ENCODE measurements at regions not wholly inside any gene's neighbourhood (a gene's known extent, or its start where the extent isn't known, plus 50 kb on each side); places are given as distances from the start of the nearest gene placed in this dataset.
"Not testable (repeated sequence)": the region's sequence is repeated elsewhere in the genome, so short reads cannot be mapped to it uniquely, and the experiment has no call there.

DNA sequence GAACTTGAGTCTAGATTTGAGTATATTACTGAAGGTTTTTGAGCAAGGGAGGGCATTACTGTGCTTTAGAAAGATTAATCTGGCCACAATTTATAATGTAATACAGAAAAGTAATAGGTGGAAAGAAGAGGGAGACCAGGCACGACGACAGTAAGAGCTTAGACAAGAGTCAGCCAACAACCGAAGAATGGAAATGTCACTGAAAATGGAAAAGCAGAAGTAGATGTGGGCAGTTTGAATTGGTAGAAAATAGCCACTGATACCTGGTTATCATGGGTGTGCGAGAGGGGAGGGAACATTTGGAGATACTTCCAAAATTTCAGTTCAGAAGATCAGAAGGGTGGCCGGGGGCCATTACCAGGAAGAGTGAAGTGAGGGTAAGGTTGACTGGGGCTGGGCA lies 339.1 kb downstream of the UTRN start:
- DNase-seq = no peak

DNA sequence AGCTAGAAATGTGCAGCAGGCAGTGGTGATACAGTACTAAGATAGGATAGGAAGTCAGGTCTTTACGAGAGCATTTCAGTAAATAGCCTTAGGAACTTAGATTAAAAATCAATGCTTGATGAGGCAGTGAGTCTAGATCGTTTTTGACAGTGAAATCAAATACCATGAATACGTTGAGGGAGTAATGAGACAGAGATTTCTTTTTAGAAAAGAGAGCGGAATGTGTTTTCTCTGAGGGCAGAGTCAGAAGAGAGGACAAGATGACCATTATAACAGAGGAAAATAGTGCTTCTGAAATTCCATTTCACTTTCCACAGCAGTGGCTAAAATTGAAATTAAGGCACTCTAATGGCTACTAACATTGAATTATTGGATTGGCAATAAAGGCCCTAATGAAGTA lies 339.6 kb downstream of the UTRN start:
- DNase-seq = no peak

DNA sequence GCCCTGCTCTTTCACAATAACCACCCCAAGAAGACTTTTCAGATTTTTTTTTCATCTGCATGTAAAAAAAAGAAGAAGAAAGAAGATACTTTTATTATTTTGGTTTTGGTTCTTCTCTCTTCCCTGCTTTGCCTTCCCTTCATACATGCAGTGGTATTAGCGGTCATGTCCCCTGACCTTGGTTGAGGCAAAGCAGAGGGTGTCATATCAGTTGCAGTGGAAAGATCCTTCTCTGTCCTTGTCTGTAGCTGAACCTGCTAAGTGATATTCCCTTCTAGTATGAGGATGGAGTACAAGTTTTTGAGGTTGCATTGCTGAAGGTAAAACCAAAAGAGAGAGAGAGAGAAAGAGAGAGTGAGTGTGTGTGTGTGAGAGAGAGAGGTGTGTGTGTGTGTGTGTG lies 345.7 kb downstream of the UTRN start:
- DNase-seq = no peak

DNA sequence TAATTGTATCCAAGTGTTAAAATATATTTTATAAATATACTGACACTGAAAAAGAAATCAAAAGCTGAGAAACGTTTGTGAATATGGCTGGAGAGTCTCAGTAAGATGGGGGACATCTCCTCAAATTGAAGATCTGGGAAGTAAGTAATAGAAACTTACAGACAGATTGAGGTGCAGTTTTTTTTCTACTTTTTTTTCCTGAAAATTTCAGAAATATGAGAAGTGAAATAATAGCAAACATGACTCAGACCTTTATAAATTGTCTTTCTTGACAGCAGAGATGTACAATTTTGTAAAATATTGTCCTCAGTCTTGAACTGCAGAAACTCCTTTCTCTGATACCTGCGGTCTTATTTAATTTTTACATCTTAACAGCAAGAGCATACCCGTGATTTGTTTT lies 347.1 kb downstream of the UTRN start:
- peak in 1 of 2 donors; percentile 23 for DNase-seq

DNA sequence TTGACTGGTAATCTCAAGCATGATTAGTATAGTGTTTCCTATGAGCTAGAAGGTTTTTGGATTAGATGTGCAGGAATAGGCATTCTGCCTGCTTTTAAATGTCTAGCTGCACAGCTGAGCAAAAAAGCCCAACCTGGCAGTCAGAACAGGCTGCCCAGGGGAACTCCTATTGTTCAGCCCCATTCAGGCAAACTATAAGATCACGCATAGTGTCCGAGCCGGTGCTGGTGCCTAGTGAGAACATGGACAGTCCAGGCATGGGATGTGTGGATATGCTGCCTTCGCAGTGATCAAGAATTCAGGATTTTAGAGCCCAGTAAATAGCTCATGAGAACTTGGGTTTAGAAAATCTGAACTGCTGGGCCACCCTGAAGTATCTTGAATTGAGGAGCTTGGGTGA lies 348.8 kb downstream of the UTRN start:
- DNase-seq = no peak

DNA sequence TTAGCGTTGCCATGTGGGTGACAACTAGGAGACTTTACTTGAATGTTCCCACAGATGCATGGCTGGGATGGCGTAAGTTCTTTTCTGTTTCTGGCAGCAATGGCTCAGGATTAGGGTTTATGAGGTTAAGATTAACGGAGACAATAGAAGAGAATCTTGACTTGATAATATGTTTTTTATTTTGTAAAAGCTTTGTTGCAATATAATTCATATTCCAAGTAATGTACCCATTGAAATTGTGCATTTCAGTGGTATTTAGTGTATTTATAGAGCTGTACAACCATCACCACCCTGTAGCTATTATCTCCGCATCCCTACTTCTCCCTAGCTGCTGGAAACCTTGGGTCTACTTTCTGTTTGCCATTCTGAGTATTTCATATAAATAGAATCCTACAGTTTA lies 349.2 kb downstream of the UTRN start:
- no peak for DNase-seq

DNA sequence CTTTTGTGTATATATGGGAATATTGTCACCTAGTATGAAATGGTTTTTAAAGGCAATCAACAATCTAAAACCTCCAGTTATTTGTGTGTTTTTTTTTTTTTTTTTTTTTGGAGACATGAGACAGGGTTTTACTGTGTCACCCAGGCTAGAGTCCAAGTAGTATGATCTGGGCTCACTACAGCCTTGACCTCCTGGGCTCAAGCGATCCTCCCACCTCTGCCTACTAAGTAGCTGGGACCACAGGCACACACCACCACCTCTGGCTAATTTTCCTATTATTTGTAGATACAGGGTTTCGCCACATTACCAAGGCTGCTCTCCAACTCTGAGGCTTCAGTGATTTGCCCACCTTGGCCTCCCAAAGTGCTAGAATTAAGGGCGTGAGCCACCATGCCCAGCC lies 349.9 kb downstream of the UTRN start:
- DNase-seq = no peak

DNA sequence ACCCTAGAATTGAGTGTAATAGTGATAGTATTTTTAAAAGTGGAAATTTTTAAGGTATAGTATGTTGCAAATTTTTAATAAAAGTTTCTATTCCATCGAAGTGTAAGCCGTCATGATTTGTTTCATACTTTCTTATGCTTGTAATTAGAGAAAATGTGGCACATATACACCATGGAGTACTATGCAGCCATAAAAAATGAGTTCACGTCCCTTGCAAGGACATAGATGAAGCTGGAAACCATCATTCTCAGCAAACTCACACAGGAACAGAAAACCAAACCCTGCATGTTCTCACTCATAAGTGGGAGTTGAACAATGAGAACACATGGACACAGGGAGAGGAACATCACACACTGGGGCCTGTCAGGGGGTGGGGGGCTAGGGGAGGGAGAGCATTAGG lies 350.9 kb downstream of the UTRN start:
- DNase-seq = not testable (repeated sequence)

DNA sequence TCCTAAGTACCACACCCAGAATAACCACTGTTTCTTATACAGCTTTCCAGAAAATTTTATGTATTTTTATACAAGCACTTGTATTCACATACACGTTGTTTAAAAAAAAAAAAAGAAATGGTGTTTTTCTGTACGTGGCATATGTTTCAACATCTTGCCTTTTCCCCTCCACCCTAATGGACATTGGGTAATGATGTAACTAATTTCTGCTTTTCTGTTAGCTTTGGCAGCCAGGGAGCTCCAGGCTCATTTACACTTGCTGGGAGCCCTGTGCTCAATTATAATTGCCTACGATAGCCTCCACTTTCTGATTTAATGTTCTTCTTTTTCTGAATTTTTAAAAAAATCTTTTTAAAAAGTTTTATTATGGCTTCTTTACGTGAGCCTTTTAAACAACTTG lies 352.4 kb downstream of the UTRN start:
- peak; percentile 81 to 82 for DNase-seq

DNA sequence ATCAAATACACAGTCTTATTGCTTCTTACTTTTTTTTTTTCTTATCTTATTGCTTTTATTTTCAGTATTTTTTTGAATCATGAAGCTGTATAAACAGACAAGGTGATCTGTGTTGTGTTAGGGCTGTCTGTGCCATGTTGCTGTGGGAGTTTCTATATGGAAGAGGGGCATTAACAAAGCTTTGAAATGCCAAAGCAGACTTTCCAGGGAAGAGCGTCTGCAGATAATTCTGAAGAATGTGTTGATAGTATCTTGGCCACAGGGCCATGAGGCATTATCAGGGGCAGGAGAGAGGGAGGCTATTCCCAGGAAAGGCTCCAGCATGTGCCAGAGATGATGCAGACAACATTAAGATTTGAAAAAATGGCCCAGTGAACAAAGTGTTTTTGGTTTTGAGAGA lies 354.5 kb downstream of the UTRN start:
- DNase-seq = no peak

DNA sequence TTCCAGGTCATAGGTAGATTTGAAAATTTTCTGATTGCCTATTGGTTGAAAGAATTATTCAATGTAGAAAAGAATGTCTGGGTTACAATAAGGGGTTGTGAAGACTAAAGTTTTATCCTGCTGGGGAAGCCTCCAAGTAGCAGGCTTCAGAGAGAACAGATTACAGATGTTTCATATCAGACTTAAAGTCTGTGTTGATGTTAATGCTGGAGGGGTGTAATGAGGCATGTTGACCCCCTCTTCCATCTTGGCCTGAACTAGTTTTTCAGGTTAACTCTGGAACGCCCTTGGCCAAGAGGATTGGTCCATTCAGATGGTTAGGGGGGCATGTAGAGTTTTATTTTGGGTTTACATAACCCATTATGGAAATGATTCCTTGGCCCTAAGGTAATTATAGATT lies 356.2 kb downstream of the UTRN start:
- DNase-seq = no peak

DNA sequence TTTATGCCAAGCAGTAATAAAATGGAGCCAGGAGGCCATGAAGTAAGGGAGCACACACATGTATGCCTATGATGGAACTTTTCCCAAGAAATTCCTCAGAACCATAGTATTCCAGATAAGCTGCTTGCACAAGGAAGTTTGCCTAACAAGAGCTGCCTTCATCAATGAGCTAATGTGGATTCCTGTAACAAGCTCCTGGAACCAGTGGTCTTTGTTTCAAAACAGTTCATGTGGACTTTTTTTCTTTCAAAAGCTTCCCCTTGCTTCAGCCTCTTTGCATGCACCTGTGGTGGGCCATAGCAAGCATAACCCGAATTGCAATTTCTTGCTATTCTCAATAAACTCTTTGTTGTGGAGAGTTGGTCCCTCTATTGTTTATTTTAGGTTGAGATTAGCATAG lies 359.6 kb downstream of the UTRN start:
- DNase-seq = no peak

DNA sequence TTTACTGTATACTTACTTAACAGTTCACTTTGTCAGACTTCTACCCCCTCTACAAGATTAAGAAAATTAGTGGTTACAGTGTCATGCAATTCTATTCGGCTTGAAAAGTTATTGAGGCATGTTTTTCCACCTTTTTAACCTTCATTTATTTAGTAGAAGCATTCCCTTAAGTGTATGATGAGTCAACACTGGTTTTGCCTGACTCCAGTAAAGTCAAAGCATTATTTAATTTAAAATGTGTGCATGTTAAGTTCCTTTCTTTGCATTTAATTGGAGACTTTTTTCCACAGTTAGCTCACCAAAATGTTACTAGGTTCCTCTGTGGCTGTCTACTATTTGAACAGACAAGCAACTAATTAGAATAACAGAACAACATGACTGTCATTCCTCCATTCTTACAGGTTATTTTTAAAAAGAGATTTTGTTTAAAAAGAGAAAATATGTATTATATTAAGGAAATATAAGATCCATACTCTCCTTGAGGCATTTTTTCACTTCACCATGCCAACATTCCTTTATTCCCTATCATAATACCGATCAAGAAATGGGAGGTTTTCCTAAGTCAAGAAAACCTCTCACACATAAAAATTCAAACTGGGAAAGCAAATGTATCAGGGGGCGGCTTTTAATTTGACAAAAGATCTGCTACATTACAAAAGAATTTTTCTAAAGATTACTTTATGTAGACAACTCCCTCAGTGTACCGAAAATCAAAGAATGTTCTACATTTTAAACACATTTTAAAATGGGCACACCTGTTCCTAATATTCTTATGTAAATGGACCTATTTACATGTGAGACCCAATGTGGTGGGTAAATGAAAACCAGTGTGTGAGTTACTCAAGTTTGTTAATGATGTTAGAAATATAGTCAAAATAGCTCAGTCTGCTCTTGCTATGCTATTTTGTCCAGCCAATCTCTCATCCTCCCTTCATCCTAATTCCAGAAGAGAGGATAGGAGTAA lies 361.2 kb downstream of the UTRN start:
- DNase-seq = no peak

DNA sequence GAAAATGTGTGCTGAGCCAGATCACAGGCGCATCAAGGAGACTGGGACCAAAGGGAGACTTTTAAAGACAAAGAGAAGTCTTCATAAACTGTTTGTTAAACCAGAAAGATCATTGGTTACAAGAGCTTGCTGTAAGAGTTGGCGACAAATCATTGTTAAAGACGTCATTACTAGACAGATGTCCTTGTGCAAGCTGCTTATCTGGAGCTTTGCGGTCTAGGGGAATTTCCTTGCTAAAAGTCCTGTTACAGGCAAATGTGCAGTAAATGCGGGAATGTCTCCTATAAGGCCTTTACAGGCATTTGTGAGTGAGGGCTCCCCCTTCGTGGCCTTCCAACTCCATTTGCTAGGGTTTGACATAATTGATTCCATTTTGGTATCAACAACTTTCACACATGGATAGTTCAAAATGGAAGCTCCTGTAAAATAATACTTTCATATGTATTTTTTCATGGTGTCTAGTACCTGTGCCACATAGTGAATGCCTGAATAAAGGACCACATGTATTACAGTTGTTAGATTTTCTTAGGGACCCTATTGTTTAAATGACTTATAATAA lies 362.4 kb downstream of the UTRN start:
- DNase-seq = no peak

DNA sequence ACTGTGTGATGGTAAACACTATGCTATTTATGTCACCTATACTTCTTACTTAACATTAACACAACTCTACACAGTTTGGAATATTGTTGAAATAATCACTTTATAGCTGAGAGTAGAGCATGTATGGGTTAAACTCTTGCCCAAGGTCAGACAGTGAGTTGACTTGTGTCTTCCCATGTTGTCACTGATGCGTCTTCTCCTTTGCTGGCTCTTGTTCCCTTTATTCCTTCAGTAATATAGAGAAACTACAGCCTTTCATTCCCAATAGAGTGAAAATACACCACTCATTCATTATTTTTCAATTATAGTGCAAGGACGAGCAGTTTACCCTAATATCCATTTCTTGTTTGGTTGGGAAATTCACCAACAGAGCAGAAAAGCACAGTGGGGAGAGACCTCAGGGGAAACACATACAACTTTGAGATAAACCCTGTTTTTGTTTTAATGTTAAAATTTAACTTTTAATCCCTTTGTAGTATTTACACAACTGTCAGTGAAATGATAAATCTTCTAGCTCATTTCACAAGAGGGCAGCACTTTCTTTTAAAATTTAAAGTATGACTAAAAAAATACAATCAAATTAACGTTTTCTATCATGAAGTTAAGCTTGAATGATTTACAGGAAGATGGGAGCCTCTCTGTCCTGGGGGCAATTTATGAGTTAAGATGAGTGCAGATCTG lies 363.0 kb downstream of the UTRN start:
- DNase-seq = no peak

DNA sequence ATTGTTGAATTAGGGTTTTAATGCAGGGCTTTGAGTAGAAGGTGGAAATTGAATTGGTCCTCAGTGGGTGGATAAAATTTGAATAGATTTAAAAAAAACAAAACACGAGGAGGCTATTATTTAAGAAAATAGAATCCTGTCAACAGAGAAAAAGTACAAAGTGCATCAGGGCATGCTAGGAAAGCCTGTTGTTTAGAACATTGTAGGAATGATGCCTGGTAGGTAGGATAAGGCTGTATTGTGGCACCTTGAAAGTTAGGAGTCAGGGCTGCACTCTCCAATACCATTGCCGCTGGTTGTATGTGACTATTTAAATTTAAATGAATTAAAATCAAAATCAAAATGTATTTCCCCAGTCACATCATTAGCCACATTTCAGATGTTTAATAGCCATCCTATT lies 363.9 kb downstream of the UTRN start:
- DNase-seq = no peak

DNA sequence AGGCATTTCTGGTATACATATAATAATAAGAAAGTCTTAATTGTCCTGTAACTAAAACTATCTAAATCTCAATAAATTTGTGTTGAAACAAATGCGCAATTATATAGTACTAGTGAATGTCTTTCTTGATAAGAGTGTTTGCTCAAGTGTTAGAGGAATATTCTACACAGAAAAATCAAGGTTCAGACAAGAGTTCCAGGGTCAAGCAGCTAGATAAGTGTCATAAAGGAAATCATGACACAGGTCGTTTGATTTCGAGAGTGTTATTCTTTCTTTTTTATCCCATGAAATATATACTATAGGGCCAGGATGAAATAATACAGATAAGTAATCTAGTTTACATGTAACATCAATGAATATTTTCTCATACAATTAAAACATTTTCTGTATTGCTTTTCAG lies 366.1 kb downstream of the UTRN start:
- no peak for DNase-seq

DNA sequence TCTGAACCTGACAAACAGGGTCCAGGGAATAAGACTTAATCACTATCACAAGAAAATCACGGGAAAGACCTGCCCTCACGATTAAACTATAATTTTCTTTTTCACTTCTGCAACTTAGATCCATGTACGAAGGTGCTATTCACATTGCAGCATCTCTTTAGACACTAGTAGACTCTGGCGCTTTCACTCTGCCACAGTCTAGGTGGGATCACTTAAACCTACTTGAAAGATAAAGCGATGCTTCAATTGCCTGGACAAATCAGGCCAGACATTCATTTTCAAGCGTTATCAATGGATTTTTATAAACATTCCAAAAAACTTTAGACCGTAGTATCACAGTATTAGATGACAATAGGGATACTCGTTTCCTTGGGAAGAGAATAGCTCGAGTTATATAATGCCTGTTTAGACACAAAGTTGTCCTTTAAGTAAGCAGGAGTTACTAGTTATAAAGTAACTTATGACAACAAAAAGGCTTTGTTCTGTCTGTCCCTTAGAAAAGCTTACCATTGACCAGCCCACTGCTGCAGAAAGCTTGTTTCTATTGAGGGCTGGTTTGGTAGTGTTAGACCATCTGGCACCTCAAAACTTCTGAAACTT lies 367.3 kb downstream of the UTRN start:
- DNase-seq = no peak

DNA sequence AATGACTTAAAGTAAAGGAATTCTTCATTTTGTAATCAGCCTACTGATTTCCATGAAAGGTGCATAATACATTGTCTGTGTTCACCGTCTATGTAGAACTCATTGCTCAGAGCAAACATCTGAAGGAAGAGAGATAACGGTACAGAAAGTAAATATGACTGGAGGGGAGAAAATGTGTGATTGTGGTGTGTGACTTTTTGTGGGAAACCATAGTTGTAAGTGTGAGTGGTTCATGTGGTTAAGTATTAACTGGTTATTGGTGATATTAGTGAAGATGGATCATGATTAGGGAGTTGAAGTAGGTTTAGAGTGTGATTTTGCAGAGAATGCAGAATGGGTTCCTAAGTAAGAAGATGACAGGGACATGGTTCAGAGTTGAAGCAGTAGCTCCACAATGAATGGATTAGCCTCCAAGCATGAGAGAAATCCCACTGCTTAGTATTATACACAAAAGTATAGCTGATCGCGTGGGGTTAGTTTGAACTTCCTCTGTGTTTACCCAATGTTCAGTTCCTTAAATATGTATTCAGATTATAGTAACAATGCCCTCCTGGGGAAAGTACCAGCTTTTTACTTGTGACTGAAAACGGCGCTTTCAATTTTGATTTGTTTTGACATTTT lies 368.9 kb downstream of the UTRN start:
- peak; percentile 82 to 87 for DNase-seq

DNA sequence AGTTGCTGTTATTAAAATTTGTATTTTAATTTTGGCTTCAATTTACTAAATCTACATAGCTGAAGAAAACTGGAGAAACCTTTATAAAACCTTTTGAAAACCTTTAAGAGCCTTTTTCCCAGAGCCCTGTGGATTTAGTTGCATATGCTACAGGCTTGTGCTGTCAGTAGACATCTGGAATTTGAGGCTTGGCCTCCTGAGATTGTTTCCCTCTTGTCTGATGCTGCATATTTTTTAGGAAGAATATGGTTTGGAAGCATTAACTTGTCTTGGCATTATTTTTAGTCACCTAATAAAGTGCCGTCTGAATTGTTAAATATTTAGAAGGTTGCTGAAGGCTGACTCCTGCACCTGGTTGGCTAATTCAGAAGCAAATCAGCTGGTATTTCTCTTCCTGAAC lies 369.4 kb downstream of the UTRN start:
- no peak for DNase-seq

DNA sequence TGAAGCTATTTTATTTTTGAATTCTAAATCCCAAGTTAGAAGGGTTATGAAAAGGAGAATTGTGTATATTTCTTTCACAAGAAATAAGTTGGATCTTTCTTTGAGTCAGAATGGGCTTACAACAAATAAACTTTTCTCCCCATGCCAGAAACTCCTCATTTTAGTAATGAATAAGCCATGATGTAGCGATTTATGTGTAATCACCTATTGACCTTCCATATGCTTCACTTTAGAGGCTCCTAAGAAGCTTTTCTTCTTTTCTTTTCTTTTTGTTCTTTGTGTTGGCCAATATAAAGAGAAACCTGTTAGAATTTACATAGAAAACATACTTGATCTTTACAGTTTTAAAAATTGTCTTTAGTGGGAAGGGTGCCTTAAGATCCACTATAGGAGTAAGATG lies 370.2 kb downstream of the UTRN start:
- peak in 1 of 2 donors; percentile 38 for DNase-seq

DNA sequence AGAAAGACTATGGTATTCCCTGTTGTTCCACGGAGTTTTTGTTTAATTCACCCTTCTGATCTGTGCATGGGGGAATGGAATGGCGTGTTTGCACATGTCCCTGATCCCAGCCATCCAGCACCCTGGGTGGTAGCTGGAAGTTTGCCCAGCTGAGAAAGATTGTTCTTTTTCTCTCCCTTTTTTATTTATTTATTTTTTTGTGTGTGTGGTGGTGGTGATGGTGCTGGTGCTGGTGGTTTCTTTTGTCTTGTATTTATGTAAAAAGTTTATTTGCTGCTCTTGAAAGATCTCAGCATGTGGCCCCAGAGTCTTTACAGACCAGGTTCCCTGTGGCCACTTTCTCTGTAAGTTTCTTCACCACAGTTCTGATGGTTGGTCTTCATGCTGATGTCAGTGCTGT lies 372.6 kb downstream of the UTRN start:
- DNase-seq = no peak

Measured in inflammatory macrophage treated with lipopolysaccharide for 1 hour (primary cell).